IMR-90 (cell line): ENCODE measurements at regions not wholly inside any gene's neighbourhood (a gene's known extent, or its start where the extent isn't known, plus 50 kb on each side); places are given as distances from the start of the nearest gene placed in this dataset.

Experiments
- ATAC-seq: fragments of 200-7000 bp; cut with Tn5 transposase; 2 replicates; pipeline ENCODE4 v1.9.1; 2020; ENCODE audit warnings: low read depth, mild to moderate bottlenecking, moderate library complexity
- BruUV-seq: library from RNA; stranded (reverse); fragments of 400-500 nt; replicated peaks from 2 replicates; lab custom pipeline; 2021; lab: Mats Ljungman, UMichigan
- CTCF ChIA-PET: fragments of 300-600 bp; formaldehyde crosslinking; extraction: SDS; loops from one replicate; lab custom pipeline; 2021; ENCODE audit warnings: antibody characterized with exemption; lab: Yijun Ruan, JAX
- POLR2A ChIA-PET: fragments of 300-600 bp; sonication (Branson Sonifier 250); formaldehyde crosslinking; loops from one replicate; lab custom pipeline; 2022; ENCODE audit warnings: antibody characterized with exemption; ENCODE audit not compliant: unreplicated experiment; lab: Charles Lee
- DNase-seq: peaks from one replicate; pipeline ENCODE4 v3.0.0; 2013
- H2AFZ ChIP-seq: replicated peaks from 2 replicates; pipeline ENCODE3; 2013; ENCODE audit warnings: low read length, mild to moderate bottlenecking; ENCODE audit not compliant: poor library complexity
- H2AK5ac ChIP-seq: 2 replicates; pipeline ENCODE4 v1.6.1; 2013; ENCODE audit warnings: low read depth, low read length, inconsistent platforms
- H2AK9ac ChIP-seq: replicated peaks from 2 replicates; pipeline ENCODE3; 2013; ENCODE audit warnings: mild to moderate bottlenecking, low read depth, low read length, moderate library complexity; ENCODE audit not compliant: poor library complexity
- H2BK120ac ChIP-seq: 2 replicates; pipeline ENCODE4 v1.6.1; 2013; ENCODE audit warnings: low read depth, low read length, inconsistent platforms
- H2BK15ac ChIP-seq: 3 replicates; pipeline ENCODE4 v1.6.1; 2013; ENCODE audit warnings: low read depth, low read length, inconsistent platforms
- H2BK20ac ChIP-seq: 2 replicates; pipeline ENCODE4 v1.6.1; 2013; ENCODE audit warnings: low read depth, mild to moderate bottlenecking, inconsistent platforms, low read length, moderate library complexity
- H2BK5ac ChIP-seq: 2 replicates; pipeline ENCODE4 v1.6.1; 2013; ENCODE audit warnings: mild to moderate bottlenecking, low read depth, low read length, inconsistent platforms; ENCODE audit not compliant: poor library complexity, severe bottlenecking
- H3K14ac ChIP-seq: replicated peaks from 2 replicates; pipeline ENCODE4 v1.6.1; 2013; ENCODE audit warnings: low read depth, low read length, inconsistent platforms
- H3K18ac ChIP-seq: 2 replicates; pipeline ENCODE4 v1.6.1; 2013; ENCODE audit warnings: low read depth, low read length, control low read depth
- H3K23ac ChIP-seq: 2 replicates; pipeline ENCODE4 v1.6.1; 2013; ENCODE audit warnings: low read depth, low read length, inconsistent platforms
- H3K27ac ChIP-seq: 2 replicates; pipeline ENCODE4 v1.5.1; 2013; ENCODE audit warnings: mild to moderate bottlenecking, control low read depth, low read length; ENCODE audit not compliant: insufficient read depth
- H3K27me3 ChIP-seq: 2 replicates; pipeline ENCODE4 v1.6.1; 2013; ENCODE audit warnings: low read length; ENCODE audit not compliant: control insufficient read depth, insufficient read depth
- H3K36me3 ChIP-seq: 2 replicates; pipeline ENCODE4 v1.6.1; 2013; ENCODE audit warnings: low read length, mixed read lengths; ENCODE audit not compliant: control insufficient read depth, insufficient read depth
- H3K4ac ChIP-seq: 2 replicates; pipeline ENCODE4 v1.6.1; 2013; ENCODE audit warnings: low read depth, low read length, inconsistent platforms
- H3K4me1 ChIP-seq: 2 replicates; pipeline ENCODE4 v1.6.1; 2013; ENCODE audit warnings: low read length, mixed read lengths; ENCODE audit not compliant: control insufficient read depth, insufficient read depth
- H3K4me2 ChIP-seq: 2 replicates; pipeline ENCODE4 v1.6.1; 2013; ENCODE audit warnings: low read depth, mild to moderate bottlenecking, control low read depth, low read length, moderate library complexity
- H3K4me3 ChIP-seq: 2 replicates; pipeline ENCODE4 v1.5.1; 2013; ENCODE audit warnings: low read depth, mild to moderate bottlenecking, control low read depth, low read length, moderate library complexity; ENCODE audit not compliant: insufficient read depth
- H3K56ac ChIP-seq: 2 replicates; pipeline ENCODE4 v1.6.1; 2013; ENCODE audit warnings: low read length, inconsistent platforms; ENCODE audit not compliant: insufficient read depth; ENCODE audit errors: extremely low read depth
- H3K79me1 ChIP-seq, 2 experiments: 2 replicates each; pipeline ENCODE4 v1.6.1; 2013; ENCODE audit warnings: low read length in 2 of 2, inconsistent platforms in 1 of 2, low read depth in 1 of 2
- H3K9ac ChIP-seq: 2 replicates; pipeline ENCODE4 v1.6.1; 2013; ENCODE audit warnings: low read depth, low read length, control low read depth
- H3K9me1 ChIP-seq: 2 replicates; pipeline ENCODE4 v1.6.1; 2013; ENCODE audit warnings: low read length, inconsistent platforms; ENCODE audit not compliant: insufficient read depth
- H3K9me3 ChIP-seq: 2 replicates; pipeline ENCODE4 v1.6.1; 2013; ENCODE audit warnings: low read length; ENCODE audit not compliant: control insufficient read depth, insufficient read depth
- H4K20me1 ChIP-seq: 2 replicates; pipeline ENCODE4 v1.6.1; 2013; ENCODE audit warnings: low read length, inconsistent platforms; ENCODE audit not compliant: insufficient read depth
- H4K5ac ChIP-seq: 2 replicates; pipeline ENCODE4 v1.6.1; 2013; ENCODE audit warnings: mild to moderate bottlenecking, low read depth, low read length, control low read depth
- H4K8ac ChIP-seq, 2 experiments: 2 replicates each; pipeline ENCODE4 v1.6.1; 2013; ENCODE audit warnings: low read depth in 2 of 2, low read length in 2 of 2, control low read depth in 1 of 2, inconsistent platforms in 1 of 2
- H4K91ac ChIP-seq: 2 replicates; pipeline ENCODE4 v1.6.1; 2013; ENCODE audit warnings: low read depth, low read length, inconsistent platforms; ENCODE audit not compliant: insufficient read depth
- CEBPB ChIP-seq: IDR thresholded peaks from 2 replicates; pipeline ENCODE4 v1.6.1; 2012; ENCODE audit warnings: low read depth, low read length, improper control_type of control experiment
- MAFK ChIP-seq: IDR thresholded peaks from 2 replicates; pipeline ENCODE4 v1.6.1; 2012; ENCODE audit warnings: low read depth, low read length, improper control_type of control experiment
- MXI1 ChIP-seq: IDR thresholded peaks from 2 replicates; pipeline ENCODE4 v1.6.1; 2012; ENCODE audit warnings: low read depth, mild to moderate bottlenecking, low read length, moderate library complexity, borderline replicate concordance
- POLR2A ChIP-seq: IDR thresholded peaks from 2 replicates; pipeline ENCODE4 v1.6.1; 2012; ENCODE audit warnings: mild to moderate bottlenecking, low read depth, low read length
- RFX5 ChIP-seq: IDR thresholded peaks from 2 replicates; pipeline ENCODE4 v1.8.0; 2012; ENCODE audit warnings: low read depth, mild to moderate bottlenecking, low read length, moderate library complexity
- WGBS, 2 experiments: methylation state at CpG; one replicate each; pipeline versions ENCODE4 v1.1.5 to v1.1.7; 2013; ENCODE audit warnings: missing lambda C conversion rate in 2 of 2; ENCODE audit not compliant: insufficient read length in 1 of 2; ENCODE audit errors: extremely low coverage in 2 of 2; 5-methylcytosine and 5-hydroxymethylcytosine counted together
- dilution Hi-C: fragments of 300-500 bp; cut with HindIII; formaldehyde crosslinking; loops from one replicate; pipeline ENCODE4 v1.14.3; 2018; ENCODE audit warnings: low sequenced_read_pairs; ENCODE audit not compliant: unreplicated experiment
- in situ Hi-C: fragments of 300-500 bp; cut with MboI; formaldehyde crosslinking; loops from 3 replicates; pipeline ENCODE4 v1.14.3; 2019; ENCODE audit warnings: low sequenced_read_pairs, inconsistent platforms, mixed read lengths
- intact Hi-C: fragments of 100-400 bp; cut with micrococcal nuclease; formaldehyde crosslinking; loops from 2 replicates; pipeline ENCODE4 v1.10.0; 2022

DNA sequence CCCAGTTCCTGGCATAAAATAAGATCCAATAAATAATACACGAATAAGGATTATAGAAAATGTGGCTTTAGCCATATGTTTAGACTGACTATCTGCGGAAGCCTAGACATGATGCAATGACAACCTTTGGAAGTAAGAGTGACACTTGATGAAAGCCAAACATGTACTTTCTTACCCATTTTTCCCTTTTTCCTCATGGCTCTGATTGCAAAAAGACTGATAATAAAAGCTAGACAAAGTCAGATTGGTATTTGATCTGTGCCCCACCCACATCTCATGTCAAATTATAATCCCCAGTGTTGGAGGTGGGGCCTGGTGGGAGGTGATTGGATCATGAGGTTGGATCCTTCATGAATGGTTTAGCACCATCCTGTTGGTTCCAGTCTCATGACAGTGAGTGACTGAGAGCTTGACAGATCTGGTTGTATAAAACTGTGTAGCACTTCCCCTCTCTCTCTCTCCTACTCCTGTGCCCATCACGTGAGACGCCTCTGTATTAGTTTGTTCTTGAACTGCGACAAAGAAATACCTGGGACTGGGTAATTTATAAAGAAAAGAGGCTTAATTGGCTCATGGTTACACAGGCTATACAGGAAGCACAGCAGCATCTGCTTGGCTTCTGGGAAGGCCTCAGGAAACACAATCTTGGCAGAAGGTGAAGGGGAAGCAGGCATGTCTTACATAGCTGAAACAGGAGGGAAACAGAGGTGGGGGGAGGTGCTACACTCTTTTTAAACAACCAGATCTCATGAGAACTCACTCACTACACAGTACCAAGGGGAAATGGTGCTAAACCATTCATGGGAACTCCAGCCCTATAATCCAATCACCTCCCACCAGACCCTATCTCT is 243.4 kb upstream of the PIK3R1 start (continued):
- no peak for TF ChIP-seq MXI1

DNA sequence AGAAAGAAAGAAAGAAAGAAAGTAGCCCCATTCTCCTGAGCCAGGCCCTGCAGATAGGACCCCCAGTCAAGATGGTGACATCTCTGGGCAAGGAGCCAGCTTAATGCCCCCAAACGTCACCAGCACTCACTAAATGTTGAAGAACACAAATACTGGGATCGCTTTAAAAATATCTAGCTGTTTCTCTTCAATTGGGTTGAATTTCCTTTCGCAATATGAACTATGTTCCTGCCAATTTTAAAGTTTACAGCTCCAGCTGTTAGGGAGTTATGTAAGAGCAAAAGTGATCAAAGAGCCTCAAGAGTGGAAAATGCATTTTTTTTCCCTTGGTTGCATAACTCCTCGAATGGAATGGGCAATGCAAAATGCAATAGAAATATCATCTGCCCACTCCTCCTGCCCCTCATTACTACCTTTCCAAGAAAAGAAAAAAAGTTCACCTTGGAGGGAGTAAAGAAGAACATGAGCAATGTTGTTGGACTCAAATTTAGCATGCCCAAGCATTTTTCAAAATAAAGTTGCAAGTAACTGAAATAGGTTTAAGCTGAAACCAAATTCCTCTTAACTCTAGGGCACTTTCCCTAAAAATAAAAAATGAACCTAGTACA is 244.2 kb upstream of the PIK3R1 start:
- H3K18ac ChIP-seq, result no peak overlapping the region
- H3K9me3 ChIP-seq, result no peaks in the 10 kb centered on the region
- H2BK15ac ChIP-seq, result no peak overlapping the region
- DNase-seq (peak; percentile 25), ATAC-seq (no peak)
- in situ Hi-C loops, result no loop called here
- H3K27me3 ChIP-seq, result no peaks in the 10 kb centered on the region
- no peak overlapping the region for H3K4ac ChIP-seq
- H3K9ac ChIP-seq, result no peak overlapping the region
- TF ChIP-seq CEBPB (peak; percentile 28; the same call in 1 of the 2 replicates), MAFK (no peak), RFX5 (no peak), POLR2A (no peak)
- H2AK5ac ChIP-seq, result no peak overlapping the region
- no peaks in the 10 kb centered on the region for H3K9me1 ChIP-seq
- no peak overlapping the region for H3K4me3 ChIP-seq
- no peak overlapping the region for H4K8ac ChIP-seq
- H4K5ac ChIP-seq, result no peak overlapping the region
- no peak overlapping the region for H3K14ac ChIP-seq
- no TSS peak for BruUV-seq
- no peak overlapping the region for H3K56ac ChIP-seq
- H3K4me1 ChIP-seq, result no peaks in the 10 kb centered on the region
- no peak overlapping the region for H2BK5ac ChIP-seq
- H2BK120ac ChIP-seq, result no peak overlapping the region
- POLR2A ChIA-PET, result no interaction called here
- H3K79me1 ChIP-seq, result no peaks in the 10 kb centered on the region
- no peak overlapping the region for H3K23ac ChIP-seq
- no peak overlapping the region for H2AK9ac ChIP-seq
- no CpG with 5 or more reads among the region's 4 CpGs for WGBS, 2 experiments
- CTCF ChIA-PET, result interaction anchor here (0.6 kb wide), 2 partner anchors 48 to 1431 kb away, joined by 4 to 5 read pairs; no protein-coding TSS in a partner anchor
- no peak overlapping the region; the same call in 1 of the 2 replicates for H3K4me2 ChIP-seq
- H3K27ac ChIP-seq, result no peak overlapping the region
- H3K36me3 ChIP-seq, result no peaks in the 10 kb centered on the region
- H4K20me1 ChIP-seq, result no peaks in the 10 kb centered on the region
- H2BK20ac ChIP-seq, result no peak overlapping the region
- no peak overlapping the region for H4K91ac ChIP-seq
- intact Hi-C loops, result loop anchor here (10.0 kb wide), 1 partner anchor 243 kb away; the partner anchor contains the start of gene PIK3R1
- H2AFZ ChIP-seq, result no peak overlapping the region
- dilution Hi-C loops, result no loop called here
